HG03439 (cell line): ENCODE measurements at regions not wholly inside any gene's neighbourhood (a gene's known extent, or its start where the extent isn't known, plus 50 kb on each side); places are given as distances from the start of the nearest gene placed in this dataset.

Experiments
- ATAC-seq: cut with Tn5 transposase; IDR thresholded peaks from one replicate; pipeline ENCODE4 v1.9.1; 2021; ENCODE audit warnings: mild to moderate bottlenecking, moderate library complexity; ENCODE audit not compliant: unreplicated experiment

DNA sequence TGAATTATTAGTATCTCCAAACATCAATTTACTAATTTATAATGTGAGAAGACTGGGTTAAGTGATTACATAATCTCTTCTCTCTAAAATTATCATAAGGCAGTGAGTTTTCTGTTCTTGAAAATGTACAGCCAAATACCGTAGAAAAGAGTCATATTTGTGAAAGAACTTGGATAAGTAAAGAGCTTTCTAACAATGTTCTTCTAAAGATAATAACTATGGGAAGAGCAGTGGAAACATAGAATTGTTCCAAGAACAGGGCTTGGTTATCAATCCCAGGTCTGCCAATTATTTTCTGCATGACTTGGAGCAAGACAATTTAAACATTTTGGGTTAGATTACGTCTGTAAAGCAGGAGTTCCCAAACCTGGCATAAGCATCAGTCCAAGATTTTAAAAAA is 198.1 kb upstream of the SGK1 start:
- ATAC-seq: no peak

DNA sequence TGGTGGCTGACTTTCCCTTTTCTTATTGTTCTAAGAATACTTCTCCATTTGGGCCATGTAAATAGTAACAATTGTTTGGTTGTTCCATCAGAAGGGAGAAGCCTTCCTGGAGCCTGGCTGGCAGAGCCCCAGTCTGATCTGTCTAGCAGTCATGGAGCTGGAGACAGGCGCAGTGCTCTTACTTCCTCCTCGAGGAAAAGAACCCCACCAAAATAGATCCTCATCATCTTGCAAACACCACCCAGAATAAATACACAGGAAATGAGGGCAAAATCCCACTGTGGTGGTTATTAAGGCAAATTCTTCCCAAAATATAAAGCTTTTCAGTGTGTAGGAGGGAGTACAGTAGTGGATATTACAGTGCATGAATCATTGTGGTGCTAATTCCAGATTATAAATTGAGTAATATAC is 195.1 kb upstream of the SGK1 start:
- no peak for ATAC-seq

DNA sequence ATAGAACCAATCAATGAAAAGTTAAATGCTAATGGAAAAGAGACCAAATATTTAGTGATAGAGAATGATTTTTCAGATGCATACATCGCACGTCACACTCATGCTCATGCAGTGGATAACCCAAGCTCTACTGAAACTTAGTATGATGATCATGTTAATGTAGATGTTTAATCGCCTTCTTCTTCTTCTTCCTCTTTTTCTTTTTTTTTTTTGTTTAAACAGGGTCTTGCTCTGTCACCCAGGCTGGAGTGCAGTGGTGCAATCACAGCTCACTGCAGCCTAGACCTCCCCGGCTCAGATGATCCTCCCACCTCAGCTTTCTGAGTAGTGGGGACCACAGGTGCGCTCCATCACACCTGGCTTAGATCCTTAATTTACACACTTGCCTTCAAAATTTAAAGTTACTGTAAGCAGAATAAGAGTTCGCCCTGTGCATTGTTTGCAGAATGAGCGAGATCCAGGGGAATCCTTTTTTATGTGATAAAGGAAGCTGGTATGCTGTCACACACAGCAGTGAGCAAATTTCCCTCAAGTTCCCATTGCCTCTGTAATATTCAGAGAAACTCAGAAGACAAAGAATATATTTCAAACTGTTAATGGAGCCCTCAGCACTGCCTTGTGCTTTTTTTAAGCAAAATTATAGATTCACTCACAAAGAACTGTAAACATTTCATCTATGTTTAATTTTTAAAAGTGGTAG is 194.2 kb upstream of the SGK1 start:
- ATAC-seq: no peak

GRCh38 chr6:134510920-134511319 is 193.0 kb upstream of the SGK1 start:
- no peak for ATAC-seq

GRCh38 chr6:134510142-134510541 is 192.2 kb upstream of the SGK1 start:
- ATAC-seq: no peak

- ATAC-seq: no peak
Observed at GRCh38 chr6:134508862-134509498, 191.1 kb upstream of the SGK1 start.

DNA sequence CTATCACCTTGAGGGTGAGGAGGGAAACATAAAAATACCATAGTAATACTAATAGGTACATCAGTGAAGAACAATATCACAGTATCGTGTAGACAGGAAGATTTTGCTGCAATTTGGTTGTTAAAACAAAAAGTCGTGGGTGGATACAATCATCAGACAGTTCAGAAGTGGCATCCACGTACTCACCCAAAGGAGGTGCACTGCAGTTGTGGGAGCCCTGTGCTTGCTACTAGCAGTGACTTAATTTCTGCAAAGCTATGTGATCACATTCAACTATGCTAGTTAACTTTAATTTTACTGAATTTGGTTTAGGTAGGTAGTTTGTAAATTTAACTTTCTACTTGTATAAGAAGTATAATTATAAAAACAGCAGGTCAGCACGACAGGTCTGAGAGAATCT is 188.2 kb upstream of the SGK1 start:
- ATAC-seq: no peak

DNA sequence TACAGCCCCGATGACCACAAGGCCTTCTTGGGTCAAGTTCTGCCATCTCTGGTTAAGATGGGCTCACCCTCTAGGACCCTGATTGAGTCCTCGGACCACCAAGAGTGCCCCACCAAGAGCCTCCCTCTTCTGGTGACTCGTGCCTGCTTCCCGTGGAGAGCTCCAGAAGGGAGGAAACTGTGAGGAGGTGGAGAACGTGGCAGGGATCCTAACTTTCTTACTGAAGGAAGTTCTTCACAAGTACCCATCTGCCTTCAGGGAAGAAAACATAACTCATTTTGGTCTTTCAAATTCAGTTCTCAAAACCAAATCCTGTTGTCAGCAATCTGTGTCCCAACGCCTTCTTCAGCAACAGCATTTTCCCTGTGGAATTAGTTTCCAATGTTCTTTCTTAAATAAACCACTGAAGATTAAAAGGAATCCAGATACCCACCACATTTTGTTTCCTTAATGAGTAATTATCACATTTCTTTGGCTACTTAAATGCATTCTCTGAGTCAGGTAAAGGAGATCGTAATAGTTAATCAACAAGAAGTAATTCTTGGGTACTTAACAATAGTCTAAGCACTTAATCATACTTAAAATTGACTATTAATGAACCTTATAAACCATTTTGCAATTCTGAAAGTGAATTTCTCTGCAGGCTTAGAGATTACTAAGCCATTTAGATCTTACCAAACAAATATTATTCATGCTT is 185.8 kb upstream of the SGK1 start:
- no peak for ATAC-seq

- ATAC-seq: no peak
Observed at GRCh38 chr6:134502614-134503549, 185.0 kb upstream of the SGK1 start.

GRCh38 chr6:134495890-134496248 is 178.0 kb upstream of the SGK1 start:
- no peak for ATAC-seq

DNA sequence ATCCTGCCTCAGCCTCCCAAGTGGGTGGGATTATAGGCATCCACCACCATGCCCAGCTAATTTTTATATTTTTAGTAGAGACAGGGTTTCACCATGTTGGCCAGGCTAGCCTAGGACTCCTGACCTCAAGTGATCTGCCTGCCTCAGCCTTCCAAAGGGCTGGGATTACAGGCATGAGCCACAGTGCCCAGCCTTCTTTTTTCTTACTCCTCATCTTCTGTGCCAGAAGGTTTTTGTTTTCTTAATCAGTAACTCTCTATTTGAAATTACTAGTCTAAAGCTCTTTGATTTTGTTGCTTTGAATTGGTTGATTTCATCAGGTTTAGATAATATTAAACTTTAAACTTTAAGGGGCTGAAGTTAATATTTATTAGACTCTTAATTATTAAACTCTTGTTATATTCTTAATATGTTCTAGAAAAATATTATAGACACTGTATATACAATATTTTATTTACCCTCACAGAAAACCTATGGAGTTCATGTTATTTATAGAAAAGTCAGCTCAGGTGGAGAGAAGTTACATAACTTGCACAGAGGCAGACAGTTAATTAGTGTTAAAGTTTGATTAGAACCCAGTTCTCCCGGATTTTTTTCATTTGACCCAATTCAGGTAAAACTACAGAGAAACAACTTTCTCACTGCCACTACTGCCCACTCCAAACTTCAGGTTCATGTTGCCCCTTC is 177.4 kb upstream of the SGK1 start:
- no peak for ATAC-seq

DNA sequence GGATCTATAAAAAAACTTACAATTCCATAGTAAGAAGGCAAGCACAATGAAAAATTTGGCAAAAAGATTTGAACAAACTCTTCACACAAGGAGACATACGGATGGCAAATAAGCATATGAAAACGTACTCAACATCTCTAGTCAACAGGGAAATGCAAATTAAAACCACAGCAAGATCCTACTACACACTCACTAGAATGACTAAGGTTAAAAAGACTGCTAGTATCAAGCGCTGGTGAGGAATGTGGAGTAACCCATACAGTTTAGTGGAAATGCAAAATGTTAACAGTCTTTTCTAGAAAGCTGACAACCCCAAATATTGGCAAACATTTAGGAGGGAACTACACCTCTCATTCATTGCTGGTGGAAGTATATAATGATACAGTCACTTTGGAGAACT is 175.9 kb upstream of the SGK1 start:
- no peak for ATAC-seq

DNA sequence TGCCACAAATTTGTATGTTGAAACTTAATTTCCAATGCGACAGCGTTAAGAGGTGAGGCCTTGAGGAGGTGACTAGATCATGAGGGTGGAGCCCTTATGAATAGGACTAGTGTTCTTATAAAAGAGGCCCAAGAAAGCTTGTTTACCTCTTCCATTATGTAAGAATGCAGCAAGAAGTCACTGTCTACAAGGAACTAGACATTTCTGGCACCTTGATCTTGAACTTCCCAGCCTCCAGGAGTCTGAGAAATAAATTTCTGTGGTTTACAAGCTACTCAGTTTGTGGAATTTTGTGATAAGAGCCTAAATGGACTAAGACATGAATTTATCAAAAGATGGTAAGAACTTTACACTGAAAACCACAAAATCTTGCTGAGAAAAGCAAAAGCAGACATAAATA is 173.6 kb upstream of the SGK1 start:
- ATAC-seq: no peak

DNA sequence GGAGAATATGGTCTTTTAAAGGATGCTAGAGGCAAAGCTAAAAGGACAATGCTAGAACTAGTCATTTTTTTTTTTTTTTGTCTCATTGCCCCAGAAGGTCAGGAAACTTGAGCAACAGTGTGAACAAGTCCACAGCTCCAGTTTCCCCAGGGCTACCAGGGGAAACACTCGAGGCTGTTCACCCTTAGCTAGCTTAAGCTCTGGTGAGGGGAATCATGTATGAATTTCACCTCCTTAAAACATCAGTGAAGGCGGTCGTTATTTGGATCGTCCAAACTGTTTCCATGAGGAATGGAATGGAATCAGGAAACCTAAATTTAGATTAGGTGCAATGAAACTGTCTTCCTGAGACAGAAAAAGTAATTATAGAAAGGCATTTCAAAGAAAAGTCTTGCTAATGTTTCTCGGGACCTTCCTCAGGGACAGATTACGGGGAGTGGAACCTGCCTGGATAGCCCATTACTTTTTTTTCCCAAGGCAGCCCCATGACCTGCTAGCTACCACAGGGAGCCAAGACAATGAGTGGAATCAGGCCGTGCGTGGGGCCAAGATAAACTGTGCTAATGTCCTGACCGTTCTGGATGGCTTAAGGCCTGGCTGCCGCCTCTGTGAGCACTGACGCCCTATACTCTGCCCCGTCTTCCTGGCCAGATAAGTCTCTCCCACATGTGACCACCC is 164.8 kb upstream of the SGK1 start:
- ATAC-seq: no peak

DNA sequence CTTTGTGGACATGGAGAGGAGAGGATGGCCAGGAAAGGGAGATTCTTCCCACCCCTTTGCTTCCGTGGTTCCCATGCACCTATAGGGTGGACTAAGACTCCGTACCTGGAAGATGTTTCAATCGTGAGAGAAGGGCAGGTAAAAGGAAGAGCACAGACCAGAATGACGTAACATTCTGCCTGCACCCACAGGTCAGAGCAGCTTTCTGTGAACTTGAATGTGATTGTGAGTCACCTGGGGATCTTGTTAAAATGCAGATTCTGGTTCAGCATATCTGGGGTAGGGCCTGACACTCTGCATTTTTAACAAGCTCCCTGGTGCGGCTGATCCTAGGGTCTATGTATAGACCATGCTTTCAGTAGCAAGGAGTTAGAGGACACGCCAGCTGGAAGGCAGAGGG is 164.1 kb upstream of the SGK1 start:
- ATAC-seq: no peak

DNA sequence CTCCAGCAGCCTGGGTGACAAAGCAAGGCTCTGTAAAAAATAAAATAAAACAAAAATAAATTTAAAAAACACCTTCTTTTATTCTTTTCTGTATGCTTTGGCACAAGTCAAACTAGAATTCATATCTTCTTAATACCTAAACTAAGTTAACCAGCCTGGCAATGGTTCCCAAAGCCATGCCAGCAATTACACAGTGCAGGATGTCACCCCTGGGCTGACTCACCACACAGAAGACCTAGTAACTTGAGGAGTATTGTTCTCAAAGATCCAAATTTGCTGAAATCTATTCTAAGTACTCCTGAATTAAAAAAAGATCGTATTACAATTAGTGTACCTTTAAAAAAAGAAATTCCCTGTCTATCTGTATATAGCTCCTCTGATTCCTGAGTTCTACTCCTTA is 162.7 kb upstream of the SGK1 start:
- no peak for ATAC-seq

GRCh38 chr6:134478764-134479399 is 161.0 kb upstream of the SGK1 start:
- no peak for ATAC-seq

DNA sequence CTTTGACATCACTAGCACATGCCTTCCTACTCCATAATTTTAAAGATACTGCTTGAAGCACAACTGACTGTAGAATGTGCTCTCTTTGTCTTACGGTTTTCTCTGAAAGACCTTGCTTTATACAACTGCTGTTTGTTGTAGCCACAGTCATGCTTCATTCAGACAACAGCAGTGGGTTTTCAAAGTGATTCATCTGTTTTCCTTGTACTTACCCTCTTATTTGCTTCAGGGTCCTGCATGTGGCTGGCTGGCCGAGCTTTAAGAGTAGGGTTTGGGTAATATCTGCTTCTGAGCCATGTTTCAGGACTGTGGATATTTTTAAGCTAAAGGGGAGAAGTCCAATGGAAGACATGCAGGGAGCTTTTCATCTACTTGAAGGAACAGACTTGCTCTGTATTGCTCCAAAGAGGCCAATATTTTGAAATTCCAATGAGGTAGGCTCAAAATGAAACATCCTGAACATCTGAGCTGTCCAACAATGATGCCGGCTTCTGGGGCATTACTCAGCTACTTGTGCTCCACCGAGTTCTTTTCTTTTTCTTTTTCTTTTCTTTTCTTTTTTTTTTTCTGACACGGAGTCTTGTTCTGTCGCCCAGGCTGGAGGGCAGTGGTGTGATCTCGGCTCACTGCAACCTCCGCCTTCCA is 160.2 kb upstream of the SGK1 start:
- no peak for ATAC-seq

GRCh38 chr6:134474955-134475354 is 157.0 kb upstream of the SGK1 start:
- ATAC-seq: no peak
